Activated CD4-positive, alpha-beta T cell treated with anti-CD3 and anti-CD28 coated beads for 1 hour (primary cell): ENCODE measurements at regions not wholly inside any gene's neighbourhood (a gene's known extent, or its start where the extent isn't known, plus 50 kb on each side); places are given as distances from the start of the nearest gene placed in this dataset.
"Not testable (repeated sequence)": the region's sequence is repeated elsewhere in the genome, so short reads cannot be mapped to it uniquely, and the experiment has no call there.

ENCODE experiments used
- DNase-seq: peaks from one replicate; pipeline ENCODE4 v3.0.0-alpha.2; 2020

- DNase-seq = not testable (repeated sequence)
Measured at GRCh38 chr5:100011160-100011559, 524.0 kb upstream of the FAM174A start.

- no peak for DNase-seq
Measured at GRCh38 chr5:100004969-100005368, 530.2 kb upstream of the FAM174A start.

GRCh38 chr5:99998319-99998718 is 536.9 kb upstream of the FAM174A start:
- DNase-seq = no peak

- DNase-seq = no peak
Measured at GRCh38 chr5:99995407-99995806, 539.8 kb upstream of the FAM174A start.

GRCh38 chr5:99973779-99974178 is 561.4 kb upstream of the FAM174A start:
- no peak for DNase-seq

- DNase-seq = no peak
Measured at GRCh38 chr5:99955962-99956361, 579.2 kb upstream of the FAM174A start.

GRCh38 chr5:99955006-99955405 is 580.2 kb upstream of the FAM174A start:
- no peak for DNase-seq

- no peak for DNase-seq
Measured at GRCh38 chr5:99949969-99950524, 585.1 kb upstream of the FAM174A start.

- DNase-seq = no peak
Measured at GRCh38 chr5:99949361-99949760, 585.8 kb upstream of the FAM174A start.

- no peak for DNase-seq
Measured at GRCh38 chr5:99948850-99949249, 586.3 kb upstream of the FAM174A start.

GRCh38 chr5:99945478-99946442 is 589.4 kb upstream of the FAM174A start:
- no peak for DNase-seq

GRCh38 chr5:99940540-99940939 is 594.6 kb upstream of the FAM174A start:
- no peak for DNase-seq

GRCh38 chr5:99936911-99937310 is 598.3 kb upstream of the FAM174A start:
- no peak for DNase-seq

- DNase-seq = no peak
Measured at GRCh38 chr5:99929806-99930135, 605.4 kb upstream of the FAM174A start.

- no peak for DNase-seq
Measured at GRCh38 chr5:99929067-99929805, 605.9 kb upstream of the FAM174A start.

- DNase-seq = no peak
Measured at GRCh38 chr5:99928490-99928889, 606.7 kb upstream of the FAM174A start.

- no peak for DNase-seq
Measured at GRCh38 chr5:99926463-99926862, 608.7 kb upstream of the FAM174A start.

- no peak for DNase-seq
Measured at GRCh38 chr5:99922386-99922785, 612.8 kb upstream of the FAM174A start.

GRCh38 chr5:99911971-99912370 is 623.2 kb upstream of the FAM174A start:
- no peak for DNase-seq

- no peak for DNase-seq
Measured at GRCh38 chr5:99906776-99907175, 628.4 kb upstream of the FAM174A start.

GRCh38 chr5:99901972-99902371 is 633.2 kb upstream of the FAM174A start:
- DNase-seq = no peak

- DNase-seq = no peak
Measured at GRCh38 chr5:99900302-99900852, 634.8 kb upstream of the FAM174A start.

GRCh38 chr5:99879791-99880511 is 655.2 kb upstream of the FAM174A start:
- no peak for DNase-seq
